ENCODE measurements at regions not wholly inside any gene's neighbourhood (a gene's known extent, or its start where the extent isn't known, plus 50 kb on each side); places are given as distances from the start of the nearest gene placed in this dataset.

GRCh38 chr3:127443581-127444375, 146.8 kb downstream of the TPRA1 start:
- no peak for TF ChIP-seq MYC (IDR thresholded peaks at IDR 0.05; ENCODE audit: low read depth, low read length)
- no peak for TF ChIP-seq CTCF (IDR thresholded peaks at IDR 0.05; ENCODE audit: low read depth, low read length)
- TF ChIP-seq POLR2A (IDR thresholded peaks at IDR 0.05; ENCODE audit: extremely low read depth, insufficient read length) = no peak
- TF ChIP-seq MAX (IDR thresholded peaks at IDR 0.05; ENCODE audit: low read depth, low read length) = no peak
- H3K4me3 ChIP-seq (ENCODE audit: low read depth, low read length) = no peak overlapping the region
- no peak for DNase-seq (ENCODE audit: low read depth)

GRCh38 chr3:127442506-127442905, 148.0 kb downstream of the TPRA1 start:
- TF ChIP-seq CTCF (IDR thresholded peaks at IDR 0.05; ENCODE audit: low read depth, low read length) = no peak
- TF ChIP-seq POLR2A (IDR thresholded peaks at IDR 0.05; ENCODE audit: extremely low read depth, insufficient read length) = no peak
- TF ChIP-seq MYC (IDR thresholded peaks at IDR 0.05; ENCODE audit: low read depth, low read length) = no peak
- no peak for TF ChIP-seq MAX (IDR thresholded peaks at IDR 0.05; ENCODE audit: low read depth, low read length)
- H3K4me3 ChIP-seq (ENCODE audit: low read depth, low read length) = no peak overlapping the region
- no peak for DNase-seq (ENCODE audit: low read depth)

- TF ChIP-seq CTCF (IDR thresholded peaks at IDR 0.05; ENCODE audit: low read depth, low read length) (no peak), MAX (IDR thresholded peaks at IDR 0.05; ENCODE audit: low read depth, low read length) (no peak), POLR2A (IDR thresholded peaks at IDR 0.05; ENCODE audit: extremely low read depth, insufficient read length) (no peak), MYC (IDR thresholded peaks at IDR 0.05; ENCODE audit: low read depth, low read length) (no peak)
- DNase-seq (ENCODE audit: low read depth) = no peak
- H3K4me3 ChIP-seq (ENCODE audit: low read depth, low read length) = no peak overlapping the region
Observed at GRCh38 chr3:127441764-127442163, 148.8 kb downstream of the TPRA1 start.

- H3K4me3 ChIP-seq (ENCODE audit: low read depth, low read length) = no peak overlapping the region
- TF ChIP-seq MYC (IDR thresholded peaks at IDR 0.05; ENCODE audit: low read depth, low read length) = no peak
- no peak for TF ChIP-seq MAX (IDR thresholded peaks at IDR 0.05; ENCODE audit: low read depth, low read length)
- TF ChIP-seq POLR2A (IDR thresholded peaks at IDR 0.05; ENCODE audit: extremely low read depth, insufficient read length) = no peak
- DNase-seq (ENCODE audit: low read depth) = no peak
Observed at GRCh38 chr3:127440384-127440783, 150.1 kb downstream of the TPRA1 start.

- no peak for DNase-seq (ENCODE audit: low read depth)
- TF ChIP-seq MYC (IDR thresholded peaks at IDR 0.05; ENCODE audit: low read depth, low read length) (no peak), POLR2A (IDR thresholded peaks at IDR 0.05; ENCODE audit: extremely low read depth, insufficient read length) (no peak), CTCF (IDR thresholded peaks at IDR 0.05; ENCODE audit: low read depth, low read length) (no peak), MAX (IDR thresholded peaks at IDR 0.05; ENCODE audit: low read depth, low read length) (no peak)
- H3K4me3 ChIP-seq (ENCODE audit: low read depth, low read length) = no peak overlapping the region
Observed at GRCh38 chr3:127439621-127440020, 150.9 kb downstream of the TPRA1 start.

GRCh38 chr3:127438951-127439350, 151.1 kb upstream of the PRR20G start:
- TF ChIP-seq MYC (IDR thresholded peaks at IDR 0.05; ENCODE audit: low read depth, low read length) = no peak
- H3K4me3 ChIP-seq (ENCODE audit: low read depth, low read length) = no peak overlapping the region
- no peak for DNase-seq (ENCODE audit: low read depth)

Measured in NB4 (cell line).